Stimulated activated CD8-positive, alpha-beta memory T cell treated with anti-CD3 and anti-CD28 coated beads, Interleukin-12 subunit alpha, Interleukin-12 subunit beta, amount 100 ng/mL, for 24 hours (primary cell): ENCODE measurements at regions not wholly inside any gene's neighbourhood (a gene's known extent, or its start where the extent isn't known, plus 50 kb on each side); places are given as distances from the start of the nearest gene placed in this dataset.
"Not testable (repeated sequence)": the region's sequence is repeated elsewhere in the genome, so short reads cannot be mapped to it uniquely, and the experiment has no call there.

Source experiments
- DNase-seq: peaks from one replicate; pipeline ENCODE4 v3.0.0-alpha.2; 2020; ENCODE audit errors: extremely low read depth

DNA sequence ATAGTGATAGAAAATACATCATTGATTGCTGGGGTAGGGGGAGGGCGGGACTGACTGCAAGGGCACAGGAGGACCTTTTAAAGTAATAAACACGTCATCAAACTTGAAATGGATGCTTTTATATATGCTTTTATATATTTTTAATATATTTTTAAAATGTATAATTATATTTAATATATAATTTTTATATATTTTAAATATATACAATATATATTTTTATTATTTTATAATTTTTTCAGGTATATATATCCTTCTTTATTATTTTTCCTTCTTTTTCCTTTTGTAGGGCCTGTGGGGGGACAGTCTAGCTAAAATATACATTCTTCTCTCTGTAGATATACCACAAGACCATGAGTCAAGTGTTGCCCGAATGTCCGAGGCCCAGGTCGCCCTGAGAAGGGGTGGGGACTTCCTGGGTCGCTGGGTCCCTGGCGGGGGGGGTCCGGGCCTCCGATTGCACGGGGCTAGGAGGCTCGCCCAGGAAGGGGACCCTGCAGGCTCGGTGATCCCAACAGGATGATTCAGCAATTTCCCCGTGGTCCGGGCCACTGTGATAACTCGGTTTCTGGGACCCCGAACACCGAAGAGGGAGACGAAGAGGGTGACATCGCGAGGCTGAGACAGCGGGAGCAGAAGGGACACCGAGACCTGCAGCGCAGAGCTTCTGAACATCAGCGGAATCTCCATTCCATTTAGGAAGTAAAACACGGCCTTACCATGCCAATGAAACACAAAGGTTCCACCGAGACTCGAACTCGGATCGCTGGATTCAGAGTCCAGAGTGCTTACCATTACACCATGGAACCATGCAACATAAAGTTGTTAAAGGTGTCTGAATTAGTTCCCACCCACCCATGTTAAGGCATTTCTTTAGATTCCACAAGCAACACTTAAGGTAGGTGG, 112.5 kb upstream of the NBPF11 start:
- no peak for DNase-seq

DNA sequence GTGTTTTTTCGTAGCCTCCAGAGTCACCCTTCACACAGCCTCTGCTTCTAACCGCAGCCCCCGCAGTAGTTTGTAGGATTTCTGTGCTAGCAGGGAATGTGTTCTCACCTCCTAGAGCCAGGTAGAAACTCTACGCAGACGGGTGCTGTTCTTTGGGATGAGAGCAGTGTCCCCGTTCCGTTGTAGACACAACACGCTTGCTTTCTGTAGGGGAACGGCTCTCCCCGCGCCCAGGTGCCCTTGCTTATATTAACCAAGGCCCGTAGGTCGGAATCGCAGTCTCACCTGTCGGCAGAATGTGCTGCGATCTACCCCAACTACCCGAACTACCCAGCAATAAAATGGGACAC, 111.8 kb upstream of the NBPF11 start:
- no peak for DNase-seq

DNA sequence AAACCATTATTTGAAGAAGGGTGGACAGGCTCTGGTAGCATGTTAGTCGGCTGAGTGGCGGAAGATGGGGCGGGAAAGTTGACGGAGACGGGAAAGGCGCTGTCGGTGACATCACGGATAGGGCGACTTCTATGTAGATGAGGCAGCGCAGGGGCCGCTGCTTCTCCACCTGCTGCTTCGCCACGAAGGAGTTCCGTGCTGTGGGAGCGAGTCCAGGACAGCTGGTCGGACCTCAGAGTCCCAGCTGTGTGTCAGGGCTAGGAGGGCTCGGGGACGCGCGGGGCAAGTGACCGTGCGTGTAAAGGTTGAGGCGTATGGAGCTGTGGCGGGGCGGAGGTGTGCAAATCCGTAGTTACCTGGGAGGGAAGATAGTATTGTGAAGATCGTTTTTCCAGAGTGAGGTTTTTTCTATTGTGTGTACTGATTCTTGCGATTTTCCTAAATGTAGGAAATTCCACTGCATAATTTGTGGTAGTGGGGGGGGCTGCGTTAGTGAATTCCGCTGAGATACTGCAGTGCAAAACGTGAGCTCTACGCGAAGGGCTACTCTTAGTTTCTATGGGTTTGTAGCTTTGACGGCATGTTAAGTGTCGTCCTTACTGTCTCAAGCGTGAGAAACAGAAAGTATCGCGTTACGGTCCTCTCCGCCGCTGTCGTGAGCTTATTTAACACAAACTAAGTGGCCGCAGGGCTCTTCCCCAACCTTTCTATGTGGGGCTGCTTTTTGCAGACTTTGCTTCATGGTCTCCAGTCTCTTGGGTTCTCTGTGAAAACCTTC, 111.2 kb upstream of the NBPF11 start:
- DNase-seq: peak; percentile 31

DNA sequence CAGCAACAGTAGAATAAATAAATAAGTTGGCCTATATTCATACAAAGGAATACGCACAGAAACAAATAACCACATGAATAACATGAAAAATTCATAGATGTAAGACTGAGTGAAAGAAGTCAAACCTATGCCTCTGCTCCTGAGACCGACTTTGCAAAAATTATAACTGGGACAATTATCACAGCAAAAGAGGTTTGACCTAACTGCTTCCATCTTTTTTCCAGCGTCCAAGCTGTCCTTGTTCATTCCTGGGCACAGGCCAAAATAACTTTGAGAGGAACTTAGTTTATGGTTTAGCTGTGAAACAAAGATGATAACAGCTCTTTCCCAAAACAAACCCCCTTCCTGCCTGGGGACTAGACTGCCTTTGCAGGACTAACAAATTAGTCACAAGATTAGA, 109.6 kb upstream of the NBPF11 start:
- not testable (repeated sequence) for DNase-seq

DNA sequence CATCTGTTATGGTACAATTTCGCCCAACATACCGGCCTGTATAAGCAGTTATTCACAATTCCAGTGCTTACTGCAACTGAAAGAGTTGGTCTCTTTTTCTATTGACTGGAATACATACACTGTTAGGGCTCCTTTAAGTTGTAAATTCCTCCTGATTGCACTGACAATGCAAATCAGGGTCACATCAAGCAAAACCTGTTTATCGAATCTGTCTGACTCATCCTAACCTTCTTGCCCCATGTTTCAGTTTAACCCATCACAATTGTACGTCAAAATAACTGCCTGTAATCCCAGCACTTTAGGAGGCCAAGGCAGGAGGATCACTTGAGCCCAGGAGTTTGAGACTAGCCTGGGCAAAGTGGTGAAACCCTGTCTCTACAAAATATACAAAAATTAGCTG, 105.8 kb upstream of the NBPF11 start:
- not testable (repeated sequence) for DNase-seq

DNA sequence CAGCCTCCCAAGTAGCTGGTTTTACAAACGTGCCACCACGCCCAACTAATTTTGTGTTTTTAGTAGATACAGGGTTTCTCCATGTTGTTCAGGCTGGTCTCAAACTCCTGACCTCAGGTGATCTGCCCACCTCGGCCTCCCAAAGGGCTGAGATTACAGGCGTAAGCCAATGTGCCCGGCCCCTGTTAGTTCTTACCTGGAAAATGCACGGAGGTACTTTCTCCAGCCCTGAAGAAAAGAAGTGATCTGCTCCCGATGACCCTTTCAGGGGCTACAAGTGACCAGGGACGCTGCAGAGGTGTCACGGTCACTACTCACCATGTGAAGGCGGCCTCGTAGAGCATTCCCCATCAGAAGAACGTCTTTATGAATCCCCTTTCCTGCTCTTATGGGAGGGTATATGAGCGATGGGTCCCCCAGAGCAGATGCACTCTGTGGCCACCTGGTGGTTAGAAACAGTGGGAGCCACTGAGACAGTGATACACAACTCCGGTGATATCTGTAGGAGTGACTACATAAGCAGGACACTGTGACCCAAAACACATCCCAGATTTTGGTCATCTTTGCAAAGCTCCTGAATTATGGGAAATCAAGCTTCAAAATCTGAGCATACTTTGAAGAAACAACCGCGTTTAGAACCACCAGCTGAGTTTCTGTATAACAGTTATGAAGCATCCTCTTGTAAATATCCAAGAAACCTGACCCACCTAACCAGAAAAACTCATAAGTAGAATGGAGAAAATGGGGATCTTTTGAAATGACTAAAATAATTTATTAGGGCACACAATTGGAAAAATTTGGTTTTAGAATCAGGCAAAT, 102.7 kb upstream of the NBPF11 start:
- not testable (repeated sequence) for DNase-seq

DNA sequence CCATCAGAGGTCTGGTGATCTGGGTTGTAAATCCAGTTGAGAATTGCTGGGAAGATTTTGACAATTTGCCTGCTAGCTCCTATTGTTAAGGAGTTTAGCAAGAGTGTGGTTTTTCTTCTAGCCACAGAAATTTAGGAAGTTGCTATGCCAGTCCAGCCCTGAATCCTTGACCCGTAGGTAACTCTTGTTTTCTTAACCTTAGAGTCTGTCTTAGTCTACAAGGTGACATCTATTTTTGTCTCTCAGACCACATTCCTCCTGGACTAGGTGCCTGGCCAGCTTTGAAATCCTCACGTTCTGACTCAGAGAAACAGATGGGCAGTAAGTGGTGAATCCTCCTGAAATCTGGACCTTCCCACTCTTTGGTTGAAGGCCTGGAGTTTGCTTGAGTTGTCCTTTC, 101.7 kb upstream of the NBPF11 start:
- not testable (repeated sequence) for DNase-seq

DNA sequence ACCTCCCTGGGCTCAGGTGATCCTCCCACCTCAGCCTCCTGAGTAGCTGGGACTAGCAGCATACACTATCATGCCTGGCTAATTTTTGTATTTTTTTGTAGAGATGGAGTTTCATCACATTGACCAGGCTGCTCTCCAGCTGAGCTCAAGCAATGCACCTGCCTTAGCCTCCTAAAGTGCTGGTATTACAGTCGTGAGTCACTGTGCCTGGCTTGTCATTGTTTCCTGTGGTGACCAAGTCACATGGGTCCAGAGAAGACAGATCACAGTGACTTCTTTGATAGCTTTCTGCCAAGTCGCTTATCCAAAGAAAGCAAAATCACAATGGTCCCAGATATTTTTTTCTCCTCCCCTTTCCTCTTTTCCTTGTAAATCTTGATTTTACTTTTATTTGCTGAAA, 96.7 kb upstream of the NBPF11 start:
- not testable (repeated sequence) for DNase-seq

DNA sequence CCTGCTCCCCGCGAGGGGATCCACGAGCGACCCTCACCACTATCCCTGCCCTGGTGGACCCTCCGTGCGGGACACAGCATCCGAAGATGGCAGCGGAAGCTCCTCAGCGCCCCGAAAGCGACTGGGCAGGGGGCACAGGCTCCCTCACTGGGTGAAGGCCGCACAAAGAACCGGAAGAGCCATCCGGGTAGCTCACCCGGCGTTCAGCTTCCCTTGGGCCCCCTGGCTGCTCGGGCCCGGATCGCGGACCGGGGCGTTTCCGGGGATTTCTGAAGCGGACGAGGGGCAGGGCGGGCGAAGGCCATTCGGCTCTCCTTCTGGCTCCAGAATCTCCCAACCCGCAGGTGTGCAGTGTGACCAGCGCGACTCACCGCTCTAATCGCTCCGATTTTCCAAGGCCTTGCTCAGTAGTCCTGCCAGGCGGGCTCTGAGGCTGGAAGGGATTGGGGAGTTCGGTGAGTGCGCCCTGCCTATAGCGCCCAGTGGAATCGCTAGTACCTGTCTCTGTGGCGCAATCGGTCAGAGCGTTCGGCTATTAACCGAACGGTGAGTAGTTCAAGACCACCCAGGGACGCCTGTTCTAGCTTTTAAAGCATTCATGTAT, 94.3 kb upstream of the NBPF11 start:
- not testable (repeated sequence) for DNase-seq

DNA sequence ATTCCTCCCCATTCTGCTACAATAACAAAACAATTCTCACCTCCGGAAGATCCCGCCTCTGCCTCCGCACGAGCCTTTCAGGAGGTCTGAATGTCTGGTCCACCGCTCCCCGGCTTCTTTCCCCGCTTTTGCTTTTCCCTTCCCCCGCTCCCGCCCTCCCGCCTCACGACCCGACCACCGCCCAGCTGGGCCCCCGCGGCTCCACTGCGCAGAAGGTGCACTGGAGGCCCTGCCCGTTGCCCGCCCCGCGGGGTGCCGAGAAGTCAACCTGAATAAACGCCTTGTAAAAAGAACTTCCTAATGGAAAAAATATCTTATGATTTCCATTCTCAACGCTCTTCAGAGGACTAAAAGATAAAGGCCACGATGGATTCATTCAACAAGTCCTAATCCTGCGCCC, 93.8 kb upstream of the NBPF11 start:
- DNase-seq: not testable (repeated sequence)

DNA sequence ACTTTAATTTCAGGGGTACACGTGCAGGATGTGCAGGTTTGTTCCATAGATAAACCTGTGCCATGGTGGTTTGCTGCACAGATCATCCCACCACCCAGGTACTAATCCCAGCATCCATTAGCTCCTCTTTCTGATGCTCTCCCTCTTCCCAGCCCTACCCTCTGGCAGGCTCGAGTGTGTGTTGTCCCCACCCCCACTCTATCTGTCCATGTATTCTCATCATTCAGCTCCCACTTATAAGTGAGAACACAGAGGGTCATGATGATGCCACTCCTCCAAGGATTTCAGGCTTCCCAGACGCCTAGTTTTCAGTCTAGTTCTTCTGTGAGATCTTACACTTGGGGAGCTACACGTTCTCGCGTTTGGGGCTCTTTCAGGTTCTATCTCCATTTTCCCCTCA, 93.4 kb upstream of the NBPF11 start:
- DNase-seq: not testable (repeated sequence)

DNA sequence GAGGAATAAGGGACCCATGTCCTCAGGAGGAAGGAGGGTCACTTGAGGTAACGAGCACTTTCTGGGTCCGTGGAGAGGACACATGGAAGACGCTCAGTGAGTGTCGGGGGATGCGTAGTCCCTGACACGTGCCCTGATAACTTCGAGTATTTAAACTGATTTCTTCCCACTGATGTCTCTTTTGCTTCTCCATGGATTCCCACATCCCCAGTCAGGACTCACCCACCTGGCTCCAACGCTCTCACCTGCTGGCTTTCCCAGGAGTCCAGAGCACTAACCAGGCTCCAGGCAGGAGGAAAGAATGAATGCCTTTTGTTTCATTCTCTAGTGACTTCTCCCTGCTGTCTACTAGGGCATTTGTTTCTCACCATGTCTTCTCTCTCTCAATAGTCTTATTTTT, 81.2 kb upstream of the NBPF11 start:
- not testable (repeated sequence) for DNase-seq

DNA sequence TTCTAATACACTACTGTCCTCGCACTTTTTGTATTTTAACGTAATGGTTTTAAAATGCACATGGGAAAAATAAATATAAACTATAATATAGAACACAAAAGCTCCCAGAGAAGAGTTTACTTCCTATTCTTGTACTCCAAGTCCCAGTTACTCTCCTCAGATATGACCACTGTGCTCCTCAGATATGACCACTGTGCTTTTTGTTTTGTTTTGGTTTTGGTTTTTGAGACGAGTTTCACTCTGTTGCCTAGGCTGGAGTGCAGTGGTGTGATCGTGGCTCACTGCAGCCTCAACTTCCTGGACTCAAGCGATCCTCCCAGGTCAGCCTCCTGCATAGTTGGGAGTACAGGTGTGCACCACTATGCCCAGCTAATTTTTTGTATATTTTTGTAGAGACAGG, 76.8 kb upstream of the NBPF11 start:
- DNase-seq: not testable (repeated sequence)

DNA sequence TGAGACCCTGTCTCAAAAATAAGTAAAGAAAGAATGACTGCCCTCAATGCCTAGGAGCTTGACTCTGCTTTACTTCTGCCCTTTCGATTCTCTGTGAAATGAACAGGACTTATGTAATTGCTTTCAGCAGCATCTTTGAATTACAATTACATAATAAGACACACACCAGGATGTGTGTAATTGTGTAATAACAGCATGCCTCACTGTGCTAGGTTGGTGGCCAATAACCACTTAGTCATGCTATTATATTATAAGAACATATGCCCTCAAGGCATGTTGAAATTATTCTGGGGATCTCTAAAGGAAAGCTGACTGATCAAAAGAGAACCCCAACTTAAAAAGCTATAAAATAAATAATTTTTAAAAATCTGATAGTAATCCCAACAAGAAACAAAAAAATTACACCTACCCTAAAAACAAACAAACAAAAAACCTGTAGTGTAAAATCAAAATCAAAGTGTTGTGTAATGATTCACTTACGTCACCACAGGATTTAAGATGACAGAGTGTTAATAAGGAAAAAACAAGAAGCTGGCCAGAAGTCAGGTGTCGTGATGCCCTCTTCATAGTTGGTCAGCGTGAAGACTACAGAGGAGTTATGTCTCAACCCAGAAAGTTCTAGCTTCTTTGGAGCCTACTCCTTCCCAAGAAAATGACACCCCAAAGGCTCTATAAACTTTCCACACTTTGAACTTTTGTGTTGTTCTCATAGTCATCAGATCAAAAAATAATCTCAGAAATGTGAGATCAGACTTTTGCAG, 70.5 kb upstream of the NBPF11 start:
- not testable (repeated sequence) for DNase-seq

DNA sequence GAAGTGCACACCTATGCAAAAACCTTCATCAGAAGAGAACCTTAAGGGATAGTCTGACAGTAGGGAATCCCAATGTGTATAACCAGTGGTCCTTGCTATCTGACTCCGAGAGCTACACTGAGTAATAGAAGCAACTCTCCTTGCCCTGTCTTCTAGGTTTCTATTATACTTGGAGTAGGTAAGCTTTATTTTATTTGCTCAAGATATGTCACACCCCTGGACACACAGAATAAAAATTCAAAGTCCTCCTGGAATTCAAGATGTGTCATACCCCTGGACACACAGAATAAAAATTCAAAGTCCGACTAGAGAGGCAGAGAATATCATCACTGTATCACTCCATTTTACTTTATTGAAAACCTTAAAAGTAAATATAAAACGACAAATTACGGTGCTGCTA, 69.5 kb upstream of the NBPF11 start:
- not testable (repeated sequence) for DNase-seq

DNA sequence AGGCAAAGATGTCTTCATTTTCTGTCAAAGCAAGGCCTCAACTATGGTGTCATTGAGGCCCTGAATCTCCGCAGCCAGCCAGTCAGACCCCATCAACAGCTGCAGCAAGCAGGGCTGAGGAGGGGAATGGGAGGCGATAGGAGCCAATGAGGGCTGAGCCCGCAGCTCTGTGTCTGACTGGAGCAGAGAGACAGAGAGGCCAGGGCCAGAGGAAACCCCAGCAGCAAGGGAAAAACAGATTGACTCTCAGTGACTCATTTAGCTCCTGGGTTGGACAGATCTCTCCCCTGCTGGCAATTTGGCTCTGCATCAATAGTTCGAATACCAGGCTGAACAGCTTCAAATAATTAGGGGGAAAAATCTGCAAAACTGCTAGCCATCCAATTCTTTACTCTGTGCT, 67.1 kb upstream of the NBPF11 start:
- not testable (repeated sequence) for DNase-seq

DNA sequence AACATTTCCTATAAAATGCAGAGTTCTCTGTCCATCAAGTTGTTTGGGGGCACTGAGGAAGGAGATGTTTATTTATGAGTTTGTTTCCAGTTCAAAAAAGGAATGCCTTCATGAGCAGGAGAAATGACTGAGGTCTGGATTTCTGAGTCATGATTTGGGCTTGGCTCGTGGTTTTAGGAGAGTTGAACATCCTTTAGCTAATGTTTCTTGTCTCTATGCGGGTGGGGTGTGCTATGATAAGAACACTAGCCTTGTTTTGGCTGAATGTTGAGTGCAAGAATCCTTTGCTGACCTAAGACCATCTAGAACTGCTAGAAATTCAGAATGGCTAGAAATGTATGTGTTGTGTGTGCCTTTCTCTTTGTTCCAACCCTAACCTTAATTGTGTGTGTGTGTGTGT, 59.1 kb upstream of the NBPF11 start:
- DNase-seq: not testable (repeated sequence)

DNA sequence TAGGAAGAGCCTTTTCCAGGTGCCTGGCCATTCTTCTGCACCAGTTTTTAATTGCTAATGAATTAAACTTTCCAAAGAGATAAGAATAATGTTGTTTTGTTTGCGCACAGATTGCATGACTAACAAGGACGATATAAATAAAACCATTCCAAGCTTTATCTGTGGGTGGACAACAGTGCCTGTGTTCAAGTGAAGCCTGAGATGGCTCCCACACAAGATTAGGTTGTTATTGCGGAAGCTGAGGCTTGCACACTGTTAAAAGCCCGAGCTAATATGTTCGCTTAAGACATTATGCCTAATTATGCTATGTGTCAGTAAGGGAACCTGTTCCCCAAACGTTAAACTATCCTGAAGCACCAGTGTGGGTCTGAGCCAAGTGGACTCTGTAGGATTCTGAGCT, 58.5 kb upstream of the NBPF11 start:
- not testable (repeated sequence) for DNase-seq

DNA sequence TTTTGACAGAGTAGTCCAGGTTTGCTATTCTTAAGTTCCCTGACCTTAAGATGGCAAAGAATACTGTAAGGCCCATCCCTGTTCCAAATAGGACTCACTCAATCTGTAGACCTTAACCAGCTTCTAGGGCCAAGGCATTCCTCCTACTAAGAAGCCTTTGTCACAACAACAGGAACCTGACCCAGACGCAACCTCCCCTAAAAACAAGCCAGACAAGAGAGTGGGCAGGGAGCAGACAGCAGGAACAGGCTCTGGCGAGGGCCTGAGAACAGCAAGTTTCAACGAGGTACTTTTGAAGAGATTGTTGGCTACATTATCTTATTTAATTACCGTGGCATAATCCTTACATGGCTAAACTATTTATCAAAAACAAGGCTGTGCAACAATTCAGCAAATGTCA, 58.1 kb upstream of the NBPF11 start:
- DNase-seq: not testable (repeated sequence)

DNA sequence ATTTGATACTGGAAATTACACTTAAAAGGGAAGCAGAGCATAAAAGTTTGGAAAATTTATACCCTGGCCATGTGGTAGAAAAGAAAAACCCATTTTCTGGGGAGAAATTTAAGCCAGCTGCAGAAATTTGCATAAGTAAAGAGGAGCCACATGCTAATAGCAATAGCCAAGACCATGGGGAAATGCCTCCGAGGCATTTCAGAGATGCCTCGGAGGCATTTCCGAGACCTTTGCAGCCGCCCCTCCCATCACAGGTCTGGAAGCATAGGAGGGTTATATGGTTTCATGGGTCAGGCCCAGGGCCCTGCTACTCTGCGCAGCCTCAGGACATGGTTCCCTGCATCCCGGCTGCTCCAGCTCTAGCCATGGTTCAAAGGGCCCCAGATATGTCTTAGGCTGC, 49.9 kb upstream of the NBPF11 start:
- not testable (repeated sequence) for DNase-seq
